ENCODE measurements at regions not wholly inside any gene's neighbourhood (a gene's known extent, or its start where the extent isn't known, plus 50 kb on each side); places are given as distances from the start of the nearest gene placed in this dataset.

DNA sequence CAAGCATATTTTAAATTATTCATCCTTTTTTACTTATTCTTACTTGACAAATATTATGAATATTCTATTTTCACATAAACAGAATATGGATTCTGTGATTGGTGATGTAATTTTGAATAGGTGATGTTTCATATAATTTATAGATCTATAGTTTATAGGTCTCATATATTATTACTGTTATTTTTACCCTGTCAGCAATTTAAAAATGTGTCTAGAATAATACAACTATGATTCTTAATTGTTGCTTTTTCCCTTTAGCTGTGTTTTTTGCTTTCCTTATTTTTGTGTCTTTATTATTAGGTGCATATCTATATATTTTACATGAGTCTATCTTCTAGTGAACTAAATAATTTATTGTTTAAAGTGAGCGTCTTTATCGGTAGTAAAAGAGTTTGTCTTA, 226.7 kb upstream of the FSIP2 start:
- TF ChIP-seq POLR2A (IDR thresholded peaks at IDR 0.05; ENCODE audit: low read length) = no peak
- TF ChIP-seq GATA1 (IDR thresholded peaks at IDR 0.05; ENCODE audit: low read depth, low read length) = no peak
